ENCODE measurements at regions not wholly inside any gene's neighbourhood (a gene's known extent, or its start where the extent isn't known, plus 50 kb on each side); places are given as distances from the start of the nearest gene placed in this dataset.

GRCh38 chrX:9271789-9272525, 192.9 kb upstream of the TBL1X start:
- 78% methylated on average over 10 of the region's 13 CpGs for WGBS (ENCODE audit: insufficient coverage, low coverage, low lambda C conversion rate, missing lambda C conversion rate)
- Histone ChIP-seq H3K27me3 (no peaks in the 10 kb centered on the region), H3K4me1 (peaks cover 0 to 19% (median 7%) of the 10 kb centered on the region in 4 donors), H3K27ac (no peak overlapping the region), H3K36me3 (no peaks in the 10 kb centered on the region), H3K4me3 (no peak overlapping the region), H3K9me3 (no peaks in the 10 kb centered on the region)
- DNase-seq, result no peak
- ATAC-seq, result no peak
- TF ChIP-seq POLR2A (IDR thresholded peaks at IDR 0.05) (no peak), CTCF (IDR thresholded peaks at IDR 0.05) (no peak)
- intact Hi-C loops (cut with DNase I), result no loop called here

GRCh38 chrX:9273744-9274143, 191.1 kb upstream of the TBL1X start:
- whole genome bisulfite sequencing (ENCODE audit: insufficient coverage, low coverage, low lambda C conversion rate, missing lambda C conversion rate), result 88% methylated on average over 1 of the region's 1 CpG

GRCh38 chrX:9278475-9279233, 186.2 kb upstream of the TBL1X start:
- no peak for DNase-seq
- H3K4me1 ChIP-seq, result no peaks in the 10 kb centered on the region
- peak in 1 of 4 donors; percentile 11 for ATAC-seq
- H3K27me3 ChIP-seq, result no peaks in the 10 kb centered on the region
- no peak overlapping the region for H3K4me3 ChIP-seq
- TF ChIP-seq POLR2A (IDR thresholded peaks at IDR 0.05), result no peak
- no peak for TF ChIP-seq CTCF (IDR thresholded peaks at IDR 0.05)
- intact Hi-C loops (cut with DNase I), result no loop called here
- no peaks in the 10 kb centered on the region for H3K9me3 ChIP-seq
- H3K27ac ChIP-seq, result no peak overlapping the region
- WGBS (ENCODE audit: insufficient coverage, low coverage, low lambda C conversion rate, missing lambda C conversion rate), result 57% methylated on average over 7 of the region's 7 CpGs
- H3K36me3 ChIP-seq, result no peaks in the 10 kb centered on the region

More at GRCh38 chrX:9273744-9274143, 191.1 kb upstream of the TBL1X start:
- Histone ChIP-seq H3K36me3 (no peaks in the 10 kb centered on the region), H3K4me3 (no peak overlapping the region), H3K27ac (no peak overlapping the region), H3K9me3 (no peaks in the 10 kb centered on the region), H3K4me1 (peaks cover 0 to 9% (median 4%) of the 10 kb centered on the region in 4 donors), H3K27me3 (no peaks in the 10 kb centered on the region)
- intact Hi-C loops (cut with DNase I), result no loop called here
- TF ChIP-seq POLR2A (IDR thresholded peaks at IDR 0.05), result no peak
- no peak for TF ChIP-seq CTCF (IDR thresholded peaks at IDR 0.05)
- DNase-seq (no peak), ATAC-seq (no peak)

GRCh38 chrX:9279234-9279544, 185.7 kb upstream of the TBL1X start:
- TF ChIP-seq CTCF (IDR thresholded peaks at IDR 0.05), result no peak
- TF ChIP-seq POLR2A (IDR thresholded peaks at IDR 0.05), result no peak
- H3K9me3 ChIP-seq, result no peaks in the 10 kb centered on the region
- no peaks in the 10 kb centered on the region for H3K4me1 ChIP-seq
- ATAC-seq, result peak in 2 of 4 donors; percentile 41 to 44
- H3K4me3 ChIP-seq, result no peak overlapping the region
- no peak overlapping the region for H3K27ac ChIP-seq
- no peaks in the 10 kb centered on the region for H3K27me3 ChIP-seq
- WGBS (ENCODE audit: insufficient coverage, low coverage, low lambda C conversion rate, missing lambda C conversion rate), result 37% methylated on average over 3 of the region's 3 CpGs
- DNase-seq, result no peak
- no peaks in the 10 kb centered on the region for H3K36me3 ChIP-seq
- intact Hi-C loops (cut with DNase I), result no loop called here

Data from right lobe of liver (tissue), 6 donors.